Dermis blood vessel endothelial cell (primary cell): ENCODE measurements at regions not wholly inside any gene's neighbourhood (a gene's known extent, or its start where the extent isn't known, plus 50 kb on each side); places are given as distances from the start of the nearest gene placed in this dataset.
A peak's percentile ranks its signal among the peaks of the same experiment; 100 is the strongest.

Experiments
- DNase-seq: peaks from one replicate; pipeline ENCODE4 v3.0.0; 2010

GRCh38 chr4:79078339-79078738, 139.1 kb upstream of the PAQR3 start:
- no peak for DNase-seq

GRCh38 chr4:79074040-79074439, 134.8 kb upstream of the PAQR3 start:
- no peak for DNase-seq

GRCh38 chr4:79073471-79073870, 134.2 kb upstream of the PAQR3 start:
- DNase-seq = no peak

- no peak for DNase-seq
Observed at GRCh38 chr4:79065262-79065661, 126.0 kb upstream of the PAQR3 start.

GRCh38 chr4:79064806-79065205, 125.6 kb upstream of the PAQR3 start:
- DNase-seq = no peak

- no peak for DNase-seq
Observed at GRCh38 chr4:79059631-79060399, 120.6 kb upstream of the PAQR3 start.

- DNase-seq = no peak
Observed at GRCh38 chr4:79057772-79058171, 118.5 kb upstream of the PAQR3 start.

- no peak for DNase-seq
Observed at GRCh38 chr4:79053754-79054153, 114.5 kb upstream of the PAQR3 start.

- no peak for DNase-seq
Observed at GRCh38 chr4:79050541-79050880, 111.3 kb upstream of the PAQR3 start.

GRCh38 chr4:79049840-79050540, 110.8 kb upstream of the PAQR3 start:
- no peak for DNase-seq

GRCh38 chr4:79048878-79049277, 109.6 kb upstream of the PAQR3 start:
- no peak for DNase-seq

- DNase-seq = no peak
Observed at GRCh38 chr4:79047316-79047715, 108.1 kb upstream of the PAQR3 start.

GRCh38 chr4:79046016-79046592, 106.9 kb upstream of the PAQR3 start:
- no peak for DNase-seq

- no peak for DNase-seq
Observed at GRCh38 chr4:79044141-79044659, 105.0 kb upstream of the PAQR3 start.

- no peak for DNase-seq
Observed at GRCh38 chr4:79043138-79043537, 103.9 kb upstream of the PAQR3 start.

- DNase-seq = peak; percentile 37
Observed at GRCh38 chr4:79042079-79042674, 102.9 kb upstream of the PAQR3 start.

- DNase-seq = no peak
Observed at GRCh38 chr4:79034544-79034943, 95.3 kb upstream of the PAQR3 start.

- no peak for DNase-seq
Observed at GRCh38 chr4:79030973-79031372, 91.7 kb upstream of the PAQR3 start.

- no peak for DNase-seq
Observed at GRCh38 chr4:79027656-79028055, 88.4 kb upstream of the PAQR3 start.

GRCh38 chr4:79025170-79025569, 85.9 kb upstream of the PAQR3 start:
- no peak for DNase-seq

GRCh38 chr4:79023799-79024770, 84.8 kb upstream of the PAQR3 start:
- no peak for DNase-seq

- DNase-seq = no peak
Observed at GRCh38 chr4:79022529-79022928, 83.3 kb upstream of the PAQR3 start.
